Muscle of arm (tissue), 1 donor: ENCODE measurements at regions not wholly inside any gene's neighbourhood (a gene's known extent, or its start where the extent isn't known, plus 50 kb on each side); places are given as distances from the start of the nearest gene placed in this dataset.
"Not testable (repeated sequence)": the region's sequence is repeated elsewhere in the genome, so short reads cannot be mapped to it uniquely, and the experiment has no call there.

Source experiments
- DNase-seq: peaks from one replicate; pipeline ENCODE4 v3.0.0-alpha.2; 2013

GRCh38 chr2:48189552-48190228 is 124.8 kb upstream of the FOXN2 start:
- no peak for DNase-seq

DNA sequence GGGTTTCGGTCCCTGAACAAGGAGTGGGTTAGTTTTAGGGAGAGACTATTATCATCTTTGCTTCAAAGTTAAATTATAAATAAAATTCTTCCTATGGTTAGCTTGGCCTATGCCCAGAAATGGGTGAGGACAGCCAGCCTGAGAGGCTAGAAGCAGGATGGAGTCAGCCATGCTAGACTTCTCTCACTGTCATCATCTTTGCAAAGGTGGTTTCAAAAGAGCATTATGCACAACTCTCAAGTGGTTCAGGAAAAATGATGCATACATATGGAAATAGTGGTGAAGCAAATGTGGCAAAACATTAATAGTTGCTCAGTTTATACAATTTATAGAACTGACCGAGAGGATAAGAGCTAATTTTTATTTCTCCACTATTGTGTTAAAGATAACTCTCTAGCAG is 124.3 kb upstream of the FOXN2 start:
- no peak for DNase-seq

DNA sequence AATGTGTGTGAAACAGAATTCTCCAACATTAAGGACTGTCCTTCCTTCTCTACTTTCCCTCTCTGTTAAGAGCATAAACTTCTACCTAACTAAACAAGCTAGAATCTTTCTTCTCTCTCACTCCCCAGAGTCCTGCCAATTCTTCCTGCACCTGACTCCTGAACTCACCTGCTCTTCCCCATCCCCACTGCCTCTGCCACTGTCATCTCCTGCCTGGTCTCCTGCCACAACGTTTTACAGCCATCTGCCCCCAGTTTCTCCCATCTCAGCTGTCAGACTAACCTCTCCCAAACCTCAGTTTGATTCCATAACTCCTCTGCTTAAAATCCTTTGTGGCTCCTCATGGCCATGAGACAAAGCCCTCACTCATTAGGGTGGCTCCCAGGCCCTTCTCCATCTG is 119.8 kb upstream of the FOXN2 start:
- DNase-seq, result no peak

GRCh38 chr2:48195169-48195568 is 119.3 kb upstream of the FOXN2 start:
- DNase-seq, result no peak

DNA sequence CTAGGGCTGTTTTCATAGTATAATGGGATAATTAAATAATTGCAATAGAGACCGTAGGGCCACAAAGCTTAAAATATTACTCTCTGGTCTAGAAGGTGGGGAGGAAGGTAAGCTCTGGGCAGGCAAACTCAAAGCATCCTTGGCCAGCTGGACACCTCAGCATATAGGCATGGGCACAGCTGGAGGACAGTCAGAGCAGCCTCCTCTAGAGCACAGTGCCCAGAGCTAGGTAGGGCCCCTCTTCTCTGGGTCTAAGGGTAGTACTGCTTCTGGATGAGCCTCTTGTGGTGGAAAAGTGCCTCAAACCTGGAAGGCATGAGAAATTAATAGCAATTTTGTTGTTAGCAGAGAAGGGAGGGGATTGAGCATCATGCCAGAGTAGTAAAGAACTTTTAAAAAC is 116.9 kb upstream of the FOXN2 start:
- DNase-seq, result no peak

DNA sequence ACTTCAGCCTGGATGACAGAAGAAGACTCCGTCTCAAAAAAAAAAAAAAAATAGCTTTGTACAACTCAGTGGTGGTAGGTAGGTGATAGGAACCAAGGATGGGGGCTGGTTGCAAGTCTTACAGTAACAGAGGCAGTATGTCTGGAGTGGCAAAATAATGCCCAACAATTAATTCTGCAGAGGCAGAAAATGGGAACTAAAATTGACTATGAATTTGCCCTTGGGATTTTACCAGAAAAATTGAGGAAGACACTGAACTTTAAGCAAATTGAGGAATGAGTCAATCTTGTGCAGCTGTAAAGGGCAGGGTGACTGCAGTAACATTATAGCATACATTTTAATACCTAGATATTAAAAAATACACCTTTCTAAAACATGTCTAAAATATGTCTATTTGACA is 116.1 kb upstream of the FOXN2 start:
- no peak for DNase-seq

DNA sequence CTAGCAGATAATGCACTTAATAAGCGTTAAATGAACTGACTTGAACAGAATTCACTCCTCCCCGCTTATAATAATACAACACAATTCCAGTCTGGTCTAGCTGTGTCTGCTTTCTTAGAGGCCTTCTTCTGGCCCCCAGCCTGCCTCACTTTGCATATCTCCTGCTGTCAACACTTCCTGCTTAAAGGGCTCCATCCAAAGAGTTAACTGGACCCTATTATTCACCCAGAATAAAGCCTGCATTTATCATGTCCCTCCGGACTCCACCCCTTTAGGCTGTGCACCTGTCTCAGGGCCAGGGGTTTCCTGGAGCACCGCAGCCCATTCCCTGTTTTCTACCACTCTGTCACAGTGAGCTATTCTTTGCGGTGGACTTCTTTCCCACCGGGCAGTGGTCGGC is 115.4 kb upstream of the FOXN2 start:
- no peak for DNase-seq

DNA sequence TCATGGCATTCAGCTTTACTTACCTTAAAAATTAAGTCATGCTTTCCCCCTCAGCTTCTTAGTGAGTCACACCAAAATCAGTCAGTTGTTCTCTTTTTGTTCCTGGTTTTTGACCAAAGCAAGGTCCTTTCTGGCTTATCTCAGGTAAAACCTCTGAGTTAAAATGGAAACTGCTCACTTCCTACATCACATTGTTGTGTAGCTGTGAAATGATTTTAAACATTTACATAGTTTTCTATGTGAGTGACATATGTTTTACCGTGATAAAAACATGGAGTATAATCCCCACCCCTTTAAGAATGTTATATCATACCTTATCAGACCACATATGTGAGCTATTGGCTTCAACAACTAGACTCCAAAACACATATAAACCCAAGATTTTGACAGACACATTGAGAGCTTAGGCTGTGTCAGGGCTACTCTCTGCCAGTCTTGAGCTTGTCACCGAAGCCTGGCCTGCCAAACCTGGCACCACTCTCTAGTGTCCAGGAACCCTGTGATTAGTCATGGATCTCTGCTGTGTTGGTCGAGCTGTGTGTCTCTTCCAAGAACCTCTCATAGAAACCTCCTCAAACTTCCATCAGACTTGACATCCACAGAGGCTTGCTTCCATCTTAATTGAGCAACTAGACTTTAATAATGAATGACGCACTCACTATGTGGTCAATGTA is 113.7 kb upstream of the FOXN2 start:
- DNase-seq, result no peak

DNA sequence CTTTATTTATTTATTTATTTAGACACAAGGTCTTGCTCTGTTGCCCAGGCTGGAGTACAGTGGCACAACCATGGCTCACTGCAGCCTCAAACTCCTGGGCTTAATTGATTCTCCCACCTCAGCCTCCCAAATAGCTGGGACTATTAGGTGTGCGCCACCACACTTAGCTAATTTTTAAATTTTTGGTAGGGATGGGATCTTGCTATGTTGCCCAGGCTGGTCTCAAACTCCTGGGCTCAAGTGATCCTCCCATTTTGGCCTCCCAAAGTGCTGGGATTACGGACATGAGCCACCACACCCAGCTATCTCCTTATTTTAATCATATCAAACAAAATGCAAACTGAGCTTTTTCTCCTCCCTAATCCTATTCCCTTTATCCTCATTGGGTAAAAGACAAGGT is 113.0 kb upstream of the FOXN2 start:
- not testable (repeated sequence) for DNase-seq

DNA sequence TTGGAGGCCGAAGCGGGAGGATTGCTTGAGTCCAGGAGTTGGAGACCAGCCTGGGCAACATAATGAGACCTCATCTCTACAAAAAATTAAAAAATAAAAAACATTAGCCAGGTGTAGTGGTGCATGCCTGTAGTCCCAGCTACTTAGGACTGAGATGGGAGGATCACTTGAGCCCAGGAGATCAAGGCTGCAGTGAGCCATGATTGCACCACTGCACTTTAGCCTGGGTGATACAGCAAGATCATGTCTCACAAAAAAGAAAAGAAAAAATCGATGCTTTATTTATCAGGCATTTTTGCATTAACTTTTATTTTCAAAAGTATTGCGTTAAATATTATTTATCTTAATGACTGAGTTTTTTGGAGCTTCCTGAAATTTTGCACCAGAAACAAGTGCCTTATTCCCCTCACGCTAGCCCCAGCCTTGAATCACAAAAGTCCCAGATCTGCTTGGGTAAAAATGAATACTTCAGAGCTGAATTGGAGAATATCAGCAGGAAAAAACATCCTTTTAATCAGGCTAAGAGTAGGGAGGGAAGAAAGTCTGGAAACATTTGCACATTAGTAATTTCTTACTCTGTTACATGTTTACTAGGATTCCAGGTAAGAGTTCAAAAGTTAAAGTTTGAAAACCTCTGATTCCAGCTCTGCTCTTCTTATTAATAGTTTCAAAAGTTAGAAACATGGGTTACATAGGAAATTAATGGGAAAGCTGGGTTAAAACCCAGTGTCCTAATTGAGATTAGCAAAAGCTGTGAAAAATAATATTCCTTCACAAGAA is 111.4 kb upstream of the FOXN2 start:
- no peak for DNase-seq

- DNase-seq, result no peak
Observed at GRCh38 chr2:48203668-48204067, 110.8 kb upstream of the FOXN2 start.

DNA sequence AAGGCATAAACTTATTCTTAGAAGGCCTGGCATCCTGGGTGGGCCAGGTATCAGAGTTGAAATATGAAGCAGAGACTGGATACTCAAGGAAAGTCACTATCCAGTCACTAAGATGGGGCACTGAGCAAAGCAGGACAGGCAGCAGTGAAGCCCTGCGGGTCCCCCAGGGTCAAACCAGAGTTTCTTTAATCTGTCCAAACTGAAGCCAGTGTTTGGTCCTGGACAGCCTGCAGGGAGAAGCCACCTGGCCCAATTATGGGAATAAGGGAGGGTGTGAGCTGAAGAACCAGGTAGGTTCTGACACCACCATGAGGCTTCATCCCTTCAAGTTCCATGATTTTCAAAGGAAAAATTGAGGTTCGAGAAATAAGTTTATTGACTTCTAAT is 109.7 kb upstream of the FOXN2 start:
- DNase-seq, result no peak

- no peak for DNase-seq
Observed at GRCh38 chr2:48205137-48205798, 109.2 kb upstream of the FOXN2 start.

- DNase-seq, result not testable (repeated sequence)
Observed at GRCh38 chr2:48206056-48206656, 108.3 kb upstream of the FOXN2 start.

DNA sequence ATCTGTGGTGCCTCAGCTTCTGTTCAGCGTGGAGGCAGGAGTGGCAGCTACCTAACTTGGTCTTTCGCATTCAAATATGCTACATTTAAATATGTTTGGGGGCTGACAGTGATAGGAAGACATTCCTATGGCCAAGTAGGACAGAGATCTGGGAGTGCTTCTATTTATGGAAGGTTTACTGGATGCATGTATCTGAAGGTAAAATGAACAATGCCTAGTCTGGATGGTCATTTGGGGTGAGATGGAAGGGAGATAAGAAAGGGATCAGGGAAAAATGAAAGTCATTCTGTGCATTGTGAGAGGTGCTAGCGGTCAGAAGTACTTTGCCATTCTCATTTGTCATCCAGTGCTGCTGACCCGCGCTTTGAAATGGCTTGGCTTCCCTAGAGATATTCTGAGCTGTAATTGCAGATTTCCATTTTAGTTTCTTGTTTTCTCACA is 107.3 kb upstream of the FOXN2 start:
- no peak for DNase-seq

- no peak for DNase-seq
Observed at GRCh38 chr2:48207851-48208250, 106.6 kb upstream of the FOXN2 start.

DNA sequence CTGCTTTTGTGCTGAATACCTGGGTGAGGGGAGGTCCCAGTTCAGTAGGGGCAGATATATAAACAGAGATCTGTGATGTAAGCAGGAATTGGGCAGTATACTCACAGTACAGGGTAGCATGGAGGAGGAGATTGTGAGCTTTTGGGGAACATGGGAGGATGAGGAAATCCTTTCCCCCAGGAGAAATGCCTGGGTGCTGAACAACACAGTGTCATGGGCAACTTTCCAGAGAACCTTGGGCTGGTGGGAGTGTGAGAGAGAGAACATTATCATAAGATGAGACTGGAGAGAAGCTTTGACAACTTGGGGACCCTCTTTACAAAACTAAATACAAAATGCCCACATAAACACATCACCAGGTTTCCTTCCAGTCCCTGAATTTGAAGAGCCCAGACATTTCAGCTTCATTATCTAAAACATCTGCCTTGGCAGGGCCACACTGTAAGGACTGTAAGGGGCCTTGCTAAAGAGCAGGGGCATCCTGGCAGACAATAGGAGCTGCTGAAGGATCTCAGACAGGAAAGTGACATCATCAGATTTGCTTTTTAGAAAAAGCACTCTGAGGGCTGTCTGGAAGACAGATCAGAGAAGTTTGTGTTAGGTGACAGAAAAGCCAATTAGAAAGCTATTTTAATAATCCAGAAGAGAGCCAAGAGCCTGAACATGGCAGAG is 105.1 kb upstream of the FOXN2 start:
- DNase-seq, result no peak

- no peak for DNase-seq
Observed at GRCh38 chr2:48210189-48210588, 104.3 kb upstream of the FOXN2 start.

- DNase-seq, result no peak
Observed at GRCh38 chr2:48213646-48214045, 100.8 kb upstream of the FOXN2 start.

GRCh38 chr2:48218169-48218568 is 96.3 kb upstream of the FOXN2 start:
- no peak for DNase-seq

DNA sequence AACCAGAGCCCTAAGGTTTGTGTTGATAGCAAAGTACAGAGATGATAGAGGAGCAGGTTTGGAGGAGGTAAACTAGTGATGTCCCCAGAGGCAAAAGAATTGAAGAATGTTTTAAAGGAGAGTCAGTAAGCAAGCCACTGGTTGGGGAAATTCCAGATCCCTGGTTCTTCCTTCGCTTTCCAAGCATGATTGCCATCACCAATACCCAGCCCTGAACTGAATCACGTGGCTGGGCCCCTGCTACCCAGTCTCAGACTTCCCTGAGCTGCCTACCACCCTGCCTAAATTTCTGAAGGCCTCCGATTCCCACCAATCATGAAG is 95.3 kb upstream of the FOXN2 start:
- DNase-seq, result no peak
